Psoas muscle (tissue), 7 donors: ENCODE measurements at regions not wholly inside any gene's neighbourhood (a gene's known extent, or its start where the extent isn't known, plus 50 kb on each side); places are given as distances from the start of the nearest gene placed in this dataset.
"Not testable (repeated sequence)": the region's sequence is repeated elsewhere in the genome, so short reads cannot be mapped to it uniquely, and the experiment has no call there.

Source experiments
- ATAC-seq, 4 donors: fragments of 200-7000 bp; cut with Tn5 transposase; one replicate each; pipeline ENCODE4 v1.9.1; 2020; ENCODE audit warnings: moderate library complexity in 3 of 4, mild to moderate bottlenecking in 2 of 4
- DNase-seq, 2 donors: peaks; one replicate each; pipeline ENCODE4 v3.0.0-alpha.2; 2020
- H3K27ac ChIP-seq: fragments of 200-600 bp; one replicate; pipeline ENCODE4 v1.8.0; 2022
- H3K27me3 ChIP-seq, 3 donors: fragments of 200-600 bp in 1 of 3; one replicate each; pipeline versions ENCODE4 v1.6.1 to v1.8.0; 2013 to 2022; ENCODE audit warnings: low read length in 2 of 3, mild to moderate bottlenecking in 2 of 3, moderate library complexity in 1 of 3; ENCODE audit not compliant: insufficient read depth in 3 of 3
- H3K36me3 ChIP-seq, 2 donors: fragments of 200-600 bp in 1 of 2; one replicate each; pipeline versions ENCODE4 v1.6.1 to v1.8.0; 2013 to 2022; ENCODE audit warnings: low read depth in 1 of 2, mild to moderate bottlenecking in 1 of 2, moderate library complexity in 1 of 2; ENCODE audit not compliant: insufficient read depth in 1 of 2
- H3K4me1 ChIP-seq: fragments of 200-600 bp; one replicate; pipeline ENCODE4 v1.8.0; 2022
- H3K4me3 ChIP-seq: fragments of 200-600 bp; one replicate; pipeline ENCODE4 v1.8.0; 2022; ENCODE audit warnings: mild to moderate bottlenecking
- H3K9me3 ChIP-seq: fragments of 200-600 bp; one replicate; pipeline ENCODE4 v1.8.0; 2022
- CTCF ChIP-seq: fragments of 200-600 bp; IDR thresholded peaks from one replicate; pipeline ENCODE4 v1.8.0; 2022; ENCODE audit warnings: antibody characterized with exemption
- WGBS, 3 donors: extraction: QIAGEN DNeasy Blood & Tissue Kit; methylation state at CpG; one replicate each; pipeline versions ENCODE4 v1.1.6 to v1.1.7; 2013; 5-methylcytosine and 5-hydroxymethylcytosine counted together
- intact Hi-C, 2 donors: fragments of 100-400 bp; cut with DNase I; formaldehyde crosslinking; loops; one replicate each; pipeline versions ENCODE4 v1.11.0 to v1.14.2; 2022
- donor health status: healthy with polysubstance abuse.
- donor health status: DM: no; HTN: no; CAD: no; lungs with moderate emphysema.
- donor health status: Bipolar disorder and iron deficiency.
- donor health status: healthy.
- donor health status: DM: yes; HTN: yes; CAD: no.
- donor health status: DM: no; HTN: no; CAD: no.
- donor health status: DM: yes; HTN: yes; CAD: no.

- H3K9me3 ChIP-seq: peaks cover 2% of the 10 kb centered on the region
- intact Hi-C loops: no loop called here
- no peak overlapping the region for H3K4me3 ChIP-seq
- TF ChIP-seq CTCF: no peak
- no peak for DNase-seq
- H3K27me3 ChIP-seq: peaks cover 0 to 2% (median 0%) of the 10 kb centered on the region in 3 donors
- ATAC-seq: no peak
- WGBS, 3 donors: 81 to 93% (median 90%) methylated on average over 6 of the region's 6 CpGs
- no peak overlapping the region for H3K27ac ChIP-seq
- H3K4me1 ChIP-seq: no peaks in the 10 kb centered on the region
- no peaks in the 10 kb centered on the region for H3K36me3 ChIP-seq
Observed at GRCh38 chr6:10174761-10175160, 240.1 kb downstream of the TFAP2A start.

GRCh38 chr6:10174056-10174455 is 240.8 kb downstream of the TFAP2A start:
- TF ChIP-seq CTCF: no peak
- H3K4me3 ChIP-seq: no peak overlapping the region
- intact Hi-C loops: no loop called here
- H3K27me3 ChIP-seq: peaks cover 0 to 2% (median 0%) of the 10 kb centered on the region in 3 donors
- no peak for DNase-seq
- WGBS, 3 donors: 84 to 93% (median 91%) methylated on average over 3 of the region's 3 CpGs
- H3K36me3 ChIP-seq: no peaks in the 10 kb centered on the region
- no peak overlapping the region for H3K27ac ChIP-seq
- no peaks in the 10 kb centered on the region for H3K4me1 ChIP-seq
- ATAC-seq: no peak
- peaks cover 2% of the 10 kb centered on the region for H3K9me3 ChIP-seq

- H3K27me3 ChIP-seq, H3K4me1 ChIP-seq, ATAC-seq, intact Hi-C loops, H3K36me3 ChIP-seq, DNase-seq, H3K27ac ChIP-seq, H3K9me3 ChIP-seq, H3K4me3 ChIP-seq: not testable (repeated sequence)
- WGBS, 3 donors: 93 to 97% (median 95%) methylated on average over 14 to 29 of the region's 29 CpGs
Observed at GRCh38 chr6:10171706-10172105, 243.2 kb downstream of the TFAP2A start.

DNA sequence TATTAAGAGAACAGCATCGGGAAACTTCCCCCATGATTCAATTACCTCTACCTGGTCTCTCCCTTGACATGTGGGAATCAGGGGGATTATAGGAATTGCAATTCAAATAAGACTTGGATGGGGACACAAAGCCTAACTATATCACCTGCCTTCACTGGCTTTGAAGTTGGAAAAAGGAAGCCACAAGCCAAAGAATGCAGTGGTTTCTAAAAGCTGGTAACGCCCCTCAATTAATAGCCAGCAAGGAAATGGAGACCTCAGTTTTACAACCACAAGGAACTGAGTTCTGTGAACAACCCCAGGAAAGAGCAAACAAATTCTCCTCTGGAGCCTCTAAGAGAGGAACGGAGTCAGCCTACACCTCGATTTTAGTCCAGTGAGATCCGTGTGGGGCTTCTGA is 244.1 kb downstream of the TFAP2A start:
- Histone ChIP-seq H3K4me1 (no peaks in the 10 kb centered on the region), H3K9me3 (peaks cover 2% of the 10 kb centered on the region), H3K36me3 (no peaks in the 10 kb centered on the region), H3K4me3 (no peak overlapping the region), H3K27ac (no peak overlapping the region), H3K27me3 (peaks cover 0 to 2% (median 0%) of the 10 kb centered on the region in 3 donors)
- no peak for TF ChIP-seq CTCF
- DNase-seq: no peak
- intact Hi-C loops: no loop called here
- 74 to 82% (median 79%) methylated on average over 5 of the region's 5 CpGs for WGBS, 3 donors
- no peak for ATAC-seq

GRCh38 chr6:10166031-10166430 is 248.8 kb downstream of the TFAP2A start:
- Histone ChIP-seq H3K36me3 (no peaks in the 10 kb centered on the region), H3K27me3 (no peaks in the 10 kb centered on the region), H3K4me1 (no peaks in the 10 kb centered on the region), H3K4me3 (no peak overlapping the region), H3K27ac (no peak overlapping the region), H3K9me3 (peaks cover 2% of the 10 kb centered on the region)
- ATAC-seq (no peak), DNase-seq (no peak)
- intact Hi-C loops: no loop called here
- no peak for TF ChIP-seq CTCF
- 89 to 93% (median 92%) methylated on average over 5 of the region's 5 CpGs for WGBS, 3 donors
